ENCODE measurements at regions not wholly inside any gene's neighbourhood (a gene's known extent, or its start where the extent isn't known, plus 50 kb on each side); places are given as distances from the start of the nearest gene placed in this dataset.
A peak's percentile ranks its signal among the peaks of the same experiment; 100 is the strongest.

- no peak for DNase-seq (ENCODE audit: low spot score in 2 of 2)
- no peaks in the 10 kb centered on the region for H3K4me1 Mint-ChIP-seq
- no peak overlapping the region for H3K27ac Mint-ChIP-seq
- no peak for ATAC-seq
- no peaks in the 10 kb centered on the region for H3K36me3 Mint-ChIP-seq
- H3K9me3 Mint-ChIP-seq: peaks cover 3% of the 10 kb centered on the region
- H3K4me3 Mint-ChIP-seq: no peak overlapping the region
Observed at GRCh38 chr4:144451766-144452450, 194.0 kb upstream of the HHIP start.

GRCh38 chr4:144456196-144456595 lies 189.8 kb upstream of the HHIP start:
- Mint-ChIP-seq H3K27ac (no peak overlapping the region), H3K4me3 (no peak overlapping the region), H3K9me3 (peaks cover 4% of the 10 kb centered on the region), H3K4me1 (no peaks in the 10 kb centered on the region), H3K36me3 (no peaks in the 10 kb centered on the region)
- no peak for DNase-seq (ENCODE audit: low spot score in 2 of 2)
- ATAC-seq: no peak

GRCh38 chr4:144461906-144462305 lies 184.1 kb upstream of the HHIP start:
- Mint-ChIP-seq H3K36me3 (no peaks in the 10 kb centered on the region), H3K9me3 (peaks cover 8% of the 10 kb centered on the region), H3K4me1 (no peaks in the 10 kb centered on the region)

GRCh38 chr4:144463236-144463635 lies 182.7 kb upstream of the HHIP start:
- Mint-ChIP-seq H3K4me1 (no peaks in the 10 kb centered on the region), H3K4me3 (no peak overlapping the region), H3K9me3 (peaks cover 8% of the 10 kb centered on the region), H3K36me3 (no peaks in the 10 kb centered on the region), H3K27ac (no peak overlapping the region)
- ATAC-seq (no peak), DNase-seq (ENCODE audit: low spot score in 2 of 2) (no peak)

More at GRCh38 chr4:144461906-144462305, 184.1 kb upstream of the HHIP start:
- DNase-seq (ENCODE audit: low spot score in 2 of 2) (no peak), ATAC-seq (no peak)
- H3K4me3 Mint-ChIP-seq: no peak overlapping the region
- no peak overlapping the region for H3K27ac Mint-ChIP-seq

- DNase-seq (ENCODE audit: low spot score in 2 of 2): no peak
- Mint-ChIP-seq H3K4me3 (no peak overlapping the region), H3K36me3 (no peaks in the 10 kb centered on the region), H3K4me1 (no peaks in the 10 kb centered on the region), H3K9me3 (peaks cover 5% of the 10 kb centered on the region), H3K27ac (no peak overlapping the region)
- ATAC-seq: no peak
Observed at GRCh38 chr4:144463896-144464295, 182.1 kb upstream of the HHIP start.

- H3K4me3 Mint-ChIP-seq: no peak overlapping the region
- DNase-seq (ENCODE audit: low spot score in 2 of 2) (no peak), ATAC-seq (no peak)
- peaks cover 10% of the 10 kb centered on the region for H3K9me3 Mint-ChIP-seq
- H3K4me1 Mint-ChIP-seq: no peaks in the 10 kb centered on the region
- no peak overlapping the region for H3K27ac Mint-ChIP-seq
- no peaks in the 10 kb centered on the region for H3K36me3 Mint-ChIP-seq
Observed at GRCh38 chr4:144465546-144465945, 180.4 kb upstream of the HHIP start.

GRCh38 chr4:144480068-144480467 lies 165.9 kb upstream of the HHIP start:
- no peak overlapping the region for H3K27ac Mint-ChIP-seq
- ATAC-seq (no peak), DNase-seq (ENCODE audit: low spot score in 2 of 2) (no peak)
- no peaks in the 10 kb centered on the region for H3K4me1 Mint-ChIP-seq
- peaks cover 9% of the 10 kb centered on the region for H3K9me3 Mint-ChIP-seq
- no peaks in the 10 kb centered on the region for H3K36me3 Mint-ChIP-seq
- no peak overlapping the region for H3K4me3 Mint-ChIP-seq

- no peaks in the 10 kb centered on the region for H3K36me3 Mint-ChIP-seq
- H3K4me3 Mint-ChIP-seq: no peak overlapping the region
- no peak for DNase-seq (ENCODE audit: low spot score in 2 of 2)
- no peak overlapping the region for H3K27ac Mint-ChIP-seq
- ATAC-seq: no peak
- H3K9me3 Mint-ChIP-seq: peaks cover 7% of the 10 kb centered on the region
- H3K4me1 Mint-ChIP-seq: no peaks in the 10 kb centered on the region
Observed at GRCh38 chr4:144489831-144490230, 156.1 kb upstream of the HHIP start.

- Mint-ChIP-seq H3K4me3 (no peak overlapping the region), H3K9me3 (peaks cover 4% of the 10 kb centered on the region), H3K4me1 (no peaks in the 10 kb centered on the region), H3K27ac (no peak overlapping the region), H3K36me3 (no peaks in the 10 kb centered on the region)
- no peak for DNase-seq (ENCODE audit: low spot score in 2 of 2)
- no peak for ATAC-seq
Observed at GRCh38 chr4:144494280-144494679, 151.7 kb upstream of the HHIP start.

- Mint-ChIP-seq H3K36me3 (no peaks in the 10 kb centered on the region), H3K4me1 (no peaks in the 10 kb centered on the region), H3K9me3 (no peaks in the 10 kb centered on the region), H3K27ac (no peak overlapping the region), H3K4me3 (no peak overlapping the region)
- ATAC-seq (peak; percentile 44), DNase-seq (ENCODE audit: low spot score in 2 of 2) (no peak)
Observed at GRCh38 chr4:144495944-144496343, 150.0 kb upstream of the HHIP start.

GRCh38 chr4:144499777-144500176 lies 146.2 kb upstream of the HHIP start:
- H3K4me3 Mint-ChIP-seq: no peak overlapping the region
- no peaks in the 10 kb centered on the region for H3K36me3 Mint-ChIP-seq
- H3K9me3 Mint-ChIP-seq: peaks cover 3% of the 10 kb centered on the region
- no peaks in the 10 kb centered on the region for H3K4me1 Mint-ChIP-seq
- no peak for ATAC-seq
- no peak overlapping the region for H3K27ac Mint-ChIP-seq
- no peak for DNase-seq (ENCODE audit: low spot score in 2 of 2)

- no peak for ATAC-seq
Observed at GRCh38 chr4:144501231-144501780, 144.7 kb upstream of the HHIP start.

GRCh38 chr4:144504883-144505282 lies 141.1 kb upstream of the HHIP start:
- Mint-ChIP-seq H3K4me3 (no peak overlapping the region), H3K27ac (no peak overlapping the region), H3K36me3 (no peaks in the 10 kb centered on the region), H3K9me3 (peaks cover 6% of the 10 kb centered on the region), H3K4me1 (no peaks in the 10 kb centered on the region)
- DNase-seq (ENCODE audit: low spot score in 2 of 2) (no peak), ATAC-seq (no peak)

More at GRCh38 chr4:144501231-144501780, 144.7 kb upstream of the HHIP start:
- DNase-seq (ENCODE audit: low spot score in 2 of 2): no peak
- no peak overlapping the region for H3K4me3 Mint-ChIP-seq
- no peak overlapping the region for H3K27ac Mint-ChIP-seq
- H3K4me1 Mint-ChIP-seq: no peaks in the 10 kb centered on the region
- H3K36me3 Mint-ChIP-seq: no peaks in the 10 kb centered on the region
- peaks cover 3% of the 10 kb centered on the region for H3K9me3 Mint-ChIP-seq

- H3K9me3 Mint-ChIP-seq: peaks cover 8% of the 10 kb centered on the region
- no peak for DNase-seq (ENCODE audit: low spot score in 2 of 2)
Observed at GRCh38 chr4:144507311-144508101, 138.4 kb upstream of the HHIP start.

GRCh38 chr4:144509088-144510015 lies 136.6 kb upstream of the HHIP start:
- no peaks in the 10 kb centered on the region for H3K4me1 Mint-ChIP-seq
- no peak for ATAC-seq

More at GRCh38 chr4:144507311-144508101, 138.4 kb upstream of the HHIP start:
- H3K4me3 Mint-ChIP-seq: no peak overlapping the region
- ATAC-seq: no peak
- H3K4me1 Mint-ChIP-seq: no peaks in the 10 kb centered on the region
- H3K27ac Mint-ChIP-seq: no peak overlapping the region
- H3K36me3 Mint-ChIP-seq: no peaks in the 10 kb centered on the region

More at GRCh38 chr4:144509088-144510015, 136.6 kb upstream of the HHIP start:
- no peak overlapping the region for H3K4me3 Mint-ChIP-seq
- no peaks in the 10 kb centered on the region for H3K36me3 Mint-ChIP-seq
- no peak overlapping the region for H3K27ac Mint-ChIP-seq
- DNase-seq (ENCODE audit: low spot score in 2 of 2): no peak
- H3K9me3 Mint-ChIP-seq: peaks cover 5% of the 10 kb centered on the region

All from stimulated activated effector memory CD8-positive, alpha-beta T cell treated with anti-CD3 and anti-CD28 coated beads, Interleukin-12 subunit alpha, Interleukin-12 subunit beta, amount 100 ng/mL, for 72 hours (primary cell).